Kidney tubule cell (primary cell): ENCODE measurements at regions not wholly inside any gene's neighbourhood (a gene's known extent, or its start where the extent isn't known, plus 50 kb on each side); places are given as distances from the start of the nearest gene placed in this dataset.
A peak's percentile ranks its signal among the peaks of the same experiment; 100 is the strongest.

Source experiments
- DNase-seq: peaks from one replicate; pipeline ENCODE4 v3.0.0-alpha.2; 2018; ENCODE audit warnings: low spot score

DNA sequence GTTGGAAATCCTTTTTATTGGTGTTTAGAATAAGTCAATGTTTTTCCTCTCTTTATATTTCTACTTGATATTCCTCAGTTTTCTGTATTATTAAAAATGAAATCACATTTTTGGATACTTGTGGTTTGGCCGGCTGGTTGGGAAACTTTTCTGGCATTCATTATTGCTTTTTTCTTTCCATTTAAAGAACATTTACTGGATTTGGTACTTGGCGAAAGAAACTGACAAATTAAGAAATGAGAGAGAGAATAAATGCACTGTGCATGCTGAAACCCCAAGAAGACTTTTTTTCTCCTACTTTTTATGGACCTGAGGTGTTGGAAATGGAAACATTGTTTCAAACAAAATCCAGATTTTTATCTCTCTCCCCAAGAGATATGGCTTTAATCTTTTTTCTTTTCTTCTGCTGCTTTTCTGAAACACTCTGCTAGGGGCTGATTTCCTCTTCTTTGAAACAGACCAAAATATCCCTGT is 128.4 kb downstream of the SNX18 start:
- DNase-seq: no peak

DNA sequence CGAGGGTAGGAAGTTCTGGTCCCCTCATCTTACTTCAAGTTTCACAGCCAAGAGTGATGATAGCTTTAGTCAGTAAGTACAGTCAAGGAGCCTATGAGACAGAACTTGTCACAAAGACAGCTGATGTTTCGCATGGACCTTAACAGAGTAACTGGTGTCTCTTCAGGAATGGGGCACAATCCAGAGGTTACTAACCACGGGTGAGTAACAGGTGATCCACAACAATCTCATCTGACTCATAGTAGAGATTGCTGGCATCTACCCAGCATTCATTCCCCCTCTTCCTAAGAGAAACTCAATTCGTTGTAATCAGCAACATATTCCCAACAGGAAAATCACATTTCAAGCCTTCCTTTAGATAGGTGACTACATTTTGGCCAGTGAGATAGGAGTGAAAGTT is 126.7 kb downstream of the SNX18 start:
- peak; percentile 96 for DNase-seq

DNA sequence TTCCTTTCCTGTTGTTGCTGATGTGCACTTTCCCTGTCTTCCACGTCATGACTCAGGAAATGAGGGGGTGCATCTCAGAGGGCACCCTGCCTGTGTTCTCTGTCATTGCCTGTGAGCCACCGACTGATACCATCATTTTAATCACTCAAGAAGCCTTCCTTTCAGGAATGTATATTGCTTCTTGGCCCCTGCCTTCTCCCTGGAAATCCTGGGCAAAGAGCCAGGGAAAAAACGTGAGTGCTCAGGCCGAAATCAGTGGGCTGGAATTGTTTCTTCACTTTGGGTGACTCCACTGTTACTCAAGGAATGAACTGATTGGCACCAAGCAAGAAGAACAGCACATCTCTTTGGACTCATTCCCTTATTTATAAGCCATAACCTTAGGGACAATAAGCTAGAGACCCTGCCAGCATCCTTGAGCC is 126.1 kb downstream of the SNX18 start:
- peak; percentile 94 for DNase-seq

DNA sequence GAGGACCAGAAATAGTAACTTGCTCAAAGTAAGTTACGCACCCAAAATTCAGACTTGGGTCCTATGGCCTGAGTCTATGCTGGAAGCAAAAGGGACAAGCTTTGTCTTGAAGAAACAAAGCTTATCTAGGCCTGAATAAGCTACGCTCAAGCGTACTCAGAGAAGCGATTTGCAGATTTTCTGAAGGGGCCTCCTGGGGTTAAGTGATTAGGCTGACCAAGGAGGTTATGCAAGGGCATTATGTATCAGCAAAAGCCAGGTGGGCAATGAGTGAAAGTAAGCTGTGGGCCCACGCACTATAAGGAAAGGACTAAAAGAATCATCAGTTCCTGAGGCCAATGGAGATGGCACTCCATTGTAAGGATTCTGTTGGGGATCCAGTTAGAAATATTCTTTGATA is 122.1 kb downstream of the SNX18 start:
- no peak for DNase-seq

DNA sequence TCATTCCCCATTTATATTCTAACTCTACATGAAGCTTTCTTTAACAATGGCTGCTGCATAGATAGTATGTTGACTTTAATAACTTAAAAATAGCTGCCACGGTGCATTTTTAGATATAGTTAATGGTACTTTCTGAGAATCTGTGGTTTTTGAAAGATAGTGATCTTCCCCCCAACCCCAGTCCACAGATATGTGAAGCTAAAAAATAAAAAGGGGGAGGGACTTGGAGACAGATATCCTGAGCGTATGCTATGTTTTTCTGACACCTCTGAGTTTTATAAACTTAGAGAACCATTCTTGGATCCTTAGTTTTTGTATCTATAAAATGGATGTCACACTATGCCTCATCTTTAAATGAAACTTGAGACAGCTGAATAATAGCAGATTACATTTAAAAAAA is 120.5 kb downstream of the SNX18 start:
- no peak for DNase-seq

DNA sequence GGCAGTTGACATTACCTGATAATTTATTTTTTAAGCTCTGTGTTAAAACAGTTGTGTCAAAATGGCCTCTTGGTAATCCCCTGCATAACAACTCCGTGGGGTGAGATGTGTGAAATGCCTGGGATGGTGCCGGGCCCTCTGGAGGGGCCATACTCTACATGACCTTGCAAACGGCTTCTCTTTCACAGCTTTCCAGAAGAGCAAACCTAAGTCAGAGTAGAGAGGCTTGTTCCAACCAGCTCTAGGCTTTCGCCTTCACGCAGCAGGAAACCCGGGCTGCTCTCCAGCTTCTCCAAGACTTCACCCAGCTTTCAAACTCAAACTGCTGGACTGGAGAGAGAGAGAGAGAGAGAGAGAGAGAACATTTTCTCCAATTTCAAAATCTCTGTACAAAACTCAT is 120.1 kb downstream of the SNX18 start:
- no peak for DNase-seq

DNA sequence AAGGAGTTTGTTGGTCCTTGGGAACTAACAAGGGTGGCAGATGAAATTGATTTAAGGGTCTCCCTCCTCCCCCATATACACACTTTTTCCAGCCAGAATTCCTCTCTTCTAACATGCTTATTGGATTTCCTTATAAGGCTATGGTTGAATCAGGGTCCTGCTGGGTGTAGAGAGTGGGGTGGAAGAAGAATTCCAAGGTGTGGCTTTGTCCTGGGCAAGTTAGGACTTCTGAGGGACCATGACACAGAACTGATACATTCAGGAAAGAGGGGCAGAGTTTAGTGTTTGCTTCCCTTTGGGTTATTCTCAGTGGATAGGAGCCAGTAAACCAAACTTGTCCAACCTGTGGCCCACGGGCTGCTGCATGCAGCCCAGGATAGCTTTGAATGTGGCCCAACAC is 116.5 kb downstream of the SNX18 start:
- no peak for DNase-seq

DNA sequence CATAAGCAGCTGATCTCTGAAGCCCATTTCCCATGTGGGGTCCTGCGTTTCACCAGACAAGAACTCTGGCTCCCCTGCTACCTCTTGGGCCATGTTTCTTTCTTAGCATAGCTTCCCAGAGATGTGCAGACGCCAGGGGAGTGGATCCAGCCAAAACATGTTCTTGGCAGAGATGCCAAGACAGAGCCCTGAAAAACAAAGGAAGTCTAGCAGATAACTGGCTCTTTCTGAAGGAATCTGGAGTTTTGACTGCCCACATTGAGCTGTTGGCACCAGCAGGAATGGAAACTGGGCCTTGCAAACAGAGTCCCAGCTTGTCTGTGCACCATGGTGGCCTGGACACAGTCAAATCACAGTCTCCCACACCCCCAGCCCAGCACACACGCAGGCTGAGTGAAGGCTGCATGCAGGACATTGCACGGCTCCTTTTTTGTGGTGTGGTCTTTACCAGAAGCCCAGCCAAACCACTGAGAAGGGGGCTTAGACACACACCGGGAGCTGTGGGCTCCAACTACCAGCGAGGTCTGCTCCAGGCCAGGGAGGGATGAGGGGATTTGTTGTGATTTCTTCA is 114.7 kb downstream of the SNX18 start:
- DNase-seq: no peak

DNA sequence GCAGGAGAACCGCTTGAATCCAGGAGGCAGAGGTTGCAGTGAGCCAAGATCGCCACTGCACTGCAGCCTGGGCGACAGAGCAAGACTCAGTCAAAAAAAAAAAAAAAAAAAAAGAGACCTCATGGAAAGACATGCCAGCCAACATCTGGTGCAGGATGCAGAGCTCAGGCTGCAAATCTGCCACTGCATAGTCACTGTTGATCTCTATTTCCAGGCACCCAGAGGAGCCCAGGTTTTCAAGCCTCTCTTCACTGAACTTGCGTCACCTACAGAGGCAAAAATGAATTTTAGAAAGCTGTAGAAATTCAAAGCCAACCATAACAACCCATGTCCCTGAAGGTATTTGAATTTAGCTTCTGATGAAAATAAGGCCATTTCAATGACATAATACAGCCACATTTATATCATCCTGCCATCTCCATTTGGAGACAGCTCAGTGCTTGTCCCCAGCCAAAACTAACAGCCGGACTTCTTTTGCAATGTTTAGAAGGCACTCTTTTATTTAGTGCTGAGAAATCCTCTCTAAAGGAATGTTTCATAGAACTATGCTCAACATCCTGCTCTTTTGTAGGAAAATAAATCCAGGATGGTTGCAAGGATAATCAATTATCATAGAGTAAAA is 113.3 kb downstream of the SNX18 start:
- DNase-seq: no peak

DNA sequence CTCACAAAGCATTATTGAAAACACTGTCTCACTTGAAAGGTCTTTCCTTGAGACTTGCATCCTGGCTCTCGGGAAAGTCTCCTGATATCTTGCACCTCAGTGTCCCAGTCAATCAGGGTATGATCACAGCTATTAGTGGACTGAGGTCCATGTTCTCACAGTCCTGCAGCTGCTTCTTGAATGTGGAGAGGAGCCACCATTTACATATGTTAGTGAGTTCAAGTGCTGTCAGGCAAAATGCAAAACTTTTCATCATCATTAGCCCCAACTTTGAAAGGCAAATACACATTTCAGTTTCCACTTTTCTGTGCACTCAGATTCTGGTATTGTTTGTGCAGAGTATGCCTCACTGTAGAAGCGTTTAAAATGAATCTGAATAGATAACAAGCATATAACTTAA is 111.6 kb downstream of the SNX18 start:
- no peak for DNase-seq

DNA sequence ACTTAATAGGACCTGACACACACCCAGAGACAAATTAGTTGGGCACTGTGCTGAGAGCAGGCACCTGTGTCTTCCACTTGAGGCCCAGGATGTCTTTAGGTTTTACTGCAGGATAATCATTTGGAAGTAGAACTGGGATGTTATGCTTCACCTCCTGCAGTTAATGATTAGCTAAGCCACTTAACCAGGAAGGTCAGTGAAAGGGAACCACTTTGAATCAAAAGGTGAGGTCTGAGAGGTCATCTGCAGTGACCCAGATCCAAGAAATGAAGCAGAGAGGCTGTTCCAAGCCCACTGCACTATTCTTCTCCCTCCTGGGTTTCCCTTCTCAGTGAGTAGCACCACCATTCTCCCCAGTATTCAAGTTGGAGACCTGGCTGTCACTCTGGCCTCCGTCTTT is 110.5 kb downstream of the SNX18 start:
- peak; percentile 90 for DNase-seq

DNA sequence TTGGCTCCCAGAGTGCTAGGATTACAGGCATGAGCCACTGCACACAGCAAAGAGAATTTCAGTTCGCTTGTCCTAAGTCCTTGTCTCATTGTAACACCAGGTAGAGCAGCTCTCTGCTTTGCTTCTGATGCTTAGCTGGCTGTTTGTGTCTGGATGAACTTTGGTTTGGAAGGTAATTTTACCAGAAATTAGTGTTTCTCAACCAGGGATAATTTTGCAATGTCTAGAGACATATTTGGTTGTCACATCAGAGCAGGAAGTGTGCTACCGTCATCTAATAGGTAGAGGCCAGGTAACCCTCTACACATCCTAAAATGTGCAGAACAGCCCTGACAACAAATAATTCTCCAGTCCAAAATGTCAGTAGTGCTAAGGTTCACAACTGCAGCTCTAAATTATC is 108.8 kb downstream of the SNX18 start:
- DNase-seq: no peak

DNA sequence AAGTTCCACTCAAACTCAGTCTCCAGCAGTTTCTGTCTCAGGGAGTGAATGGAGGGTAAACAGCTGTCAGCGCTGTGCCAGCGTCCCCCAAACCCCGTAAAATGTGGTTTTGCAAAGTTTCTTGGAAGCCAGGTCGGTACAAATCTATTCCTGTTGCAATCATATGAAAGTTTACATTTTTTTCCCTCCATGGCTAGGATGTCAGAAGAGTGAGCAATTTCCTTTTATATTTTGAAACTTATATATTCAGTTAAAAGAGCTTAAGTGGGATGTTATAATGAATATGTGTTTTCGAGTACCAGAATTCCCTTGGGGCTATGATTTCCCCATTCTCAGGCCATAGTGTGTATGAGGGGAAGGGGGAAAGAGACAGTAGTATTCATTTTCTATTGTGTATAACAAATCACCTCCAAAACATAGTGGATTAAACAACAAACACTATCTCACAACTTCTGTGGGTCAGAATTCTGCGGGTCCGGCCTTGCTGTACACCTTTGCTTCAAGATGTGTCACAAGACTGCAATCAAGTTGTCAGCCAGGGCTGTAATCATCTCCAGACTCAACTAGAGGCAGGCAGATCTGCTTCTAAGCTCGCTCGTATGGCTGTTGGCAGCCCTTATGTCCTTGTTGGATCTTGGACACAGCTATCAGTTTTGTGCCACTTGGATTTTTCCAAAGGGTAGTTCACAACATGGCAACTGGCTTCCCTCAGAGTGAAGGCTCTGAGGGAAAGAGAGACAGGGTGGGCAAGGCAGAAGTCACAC is 107.4 kb downstream of the SNX18 start:
- DNase-seq: no peak

DNA sequence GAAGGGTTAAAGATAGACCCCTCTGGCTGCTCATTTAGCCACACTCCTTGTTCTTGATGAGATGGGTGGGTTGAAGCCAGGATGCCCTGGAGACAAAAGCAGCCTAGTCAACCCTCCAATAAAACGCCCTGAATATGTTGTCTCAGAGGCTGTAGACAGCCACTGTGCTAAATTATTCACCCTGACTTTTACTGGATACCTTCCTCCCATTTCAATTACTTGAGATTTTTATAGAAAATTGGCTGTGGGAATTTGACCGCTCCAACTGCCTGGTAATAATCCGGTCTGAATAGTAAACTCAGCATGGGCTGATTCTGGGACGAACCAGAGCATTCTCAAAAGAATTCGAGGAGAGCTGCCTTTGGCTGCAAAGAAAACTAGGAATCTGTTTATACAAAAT is 104.2 kb downstream of the SNX18 start:
- no peak for DNase-seq

DNA sequence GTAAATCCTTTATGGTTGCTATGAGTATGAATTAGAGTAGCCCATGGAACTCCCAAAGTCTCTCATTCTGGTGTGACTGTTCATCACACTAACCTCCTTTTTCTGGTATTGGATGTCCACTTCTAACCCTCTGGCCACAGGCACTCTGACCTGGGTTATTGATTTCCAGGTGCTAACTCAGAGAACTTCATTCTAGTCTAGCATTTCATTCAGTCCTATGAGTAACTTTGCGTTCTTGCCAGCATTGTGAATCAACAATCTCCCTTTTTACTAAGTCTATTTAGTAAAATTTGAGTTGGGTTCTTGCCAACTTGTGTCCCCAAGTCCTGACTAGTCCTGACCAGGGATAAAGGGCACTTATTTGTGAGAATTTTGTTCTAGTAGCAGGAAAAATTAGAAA is 103.5 kb downstream of the SNX18 start:
- peak; percentile 53 for DNase-seq

DNA sequence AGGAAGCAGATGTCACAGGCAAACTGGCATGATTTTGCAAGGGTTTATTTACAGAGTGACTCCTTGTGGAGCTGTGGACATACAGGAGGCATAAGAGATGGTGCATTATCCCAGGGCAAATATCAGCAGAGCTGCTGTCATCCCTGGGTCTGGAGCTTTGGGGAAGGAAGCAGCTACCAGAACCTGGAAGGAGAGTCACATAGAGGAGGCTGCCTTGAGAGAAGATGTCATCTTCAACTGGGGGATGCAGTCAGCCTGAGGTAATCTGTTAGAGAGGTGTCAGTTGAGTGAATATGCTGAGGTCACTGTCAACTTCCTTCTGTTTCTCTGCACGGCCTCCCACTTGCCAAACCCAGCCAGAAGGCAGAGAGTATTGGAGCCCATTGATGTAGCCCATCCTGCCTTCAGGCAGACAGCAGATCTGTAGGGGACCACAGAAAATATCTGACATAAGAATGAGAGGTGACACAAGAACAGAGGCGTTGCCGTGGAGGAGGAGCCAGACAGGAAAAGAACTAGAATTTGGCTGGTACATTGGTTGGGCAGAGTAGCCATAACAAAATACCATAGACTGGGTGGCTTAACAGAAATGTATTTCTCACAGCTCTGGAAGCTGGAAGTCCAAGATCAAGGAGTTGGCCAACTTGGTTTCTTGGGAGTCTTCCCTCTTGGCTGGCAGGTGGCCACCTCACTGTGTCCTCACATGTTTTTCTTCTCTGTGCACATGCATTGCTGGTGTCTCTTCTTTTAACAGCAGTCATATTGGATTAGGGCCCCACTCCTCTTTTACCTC is 102.8 kb downstream of the SNX18 start:
- peak; percentile 23 for DNase-seq

DNA sequence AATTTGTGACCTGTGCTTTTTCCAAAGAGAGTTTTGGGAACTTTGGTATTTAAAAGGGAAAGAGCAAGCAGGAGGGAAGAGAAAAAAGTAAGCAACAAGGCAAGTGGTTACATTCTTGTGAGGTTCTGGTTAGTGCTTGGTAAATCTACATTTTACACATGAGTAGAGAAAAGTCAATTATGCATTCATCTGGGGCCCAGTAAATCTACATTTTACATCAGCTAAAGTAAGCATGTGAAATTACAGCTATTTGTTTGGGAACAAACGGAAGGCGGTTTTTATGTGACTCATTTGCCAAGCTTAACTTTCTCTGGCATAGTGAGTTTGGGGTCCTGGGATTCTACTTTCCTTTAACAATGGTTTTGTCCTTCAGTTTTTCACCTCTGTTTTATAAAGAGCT is 102.2 kb downstream of the SNX18 start:
- DNase-seq: no peak

DNA sequence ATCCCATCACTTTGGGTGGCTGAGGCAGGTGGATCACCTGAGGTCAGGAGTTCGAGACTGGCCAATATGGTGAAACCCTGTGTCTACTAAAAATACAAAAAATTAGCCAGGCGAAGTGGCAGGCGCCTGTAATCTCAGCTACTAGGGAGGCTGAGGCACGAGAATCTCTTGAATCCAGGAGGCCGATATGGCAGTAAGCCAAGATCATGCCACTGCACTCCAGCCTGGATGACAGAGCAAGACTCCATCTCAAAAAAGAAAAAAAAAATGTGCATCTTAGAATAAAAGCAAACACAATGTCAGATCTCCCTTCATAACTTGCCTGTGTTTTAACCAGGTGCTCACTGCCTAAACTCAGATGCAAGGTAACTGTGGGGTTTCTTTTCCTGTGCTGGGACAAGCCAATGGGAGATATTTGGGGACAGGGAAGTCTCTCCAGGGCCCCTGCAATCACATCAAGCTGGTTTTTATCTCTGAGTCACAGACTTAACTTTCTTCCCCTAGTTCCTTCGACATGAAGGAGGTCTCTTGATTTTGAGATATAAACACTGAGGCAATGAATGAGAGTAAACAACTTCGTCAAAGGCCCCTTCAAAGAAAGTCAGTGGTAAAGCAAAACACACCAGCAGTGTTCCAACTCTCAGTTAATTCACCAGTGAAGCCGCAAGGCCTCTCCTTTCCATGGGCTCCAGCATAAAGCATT is 99.1 kb downstream of the SNX18 start:
- DNase-seq: no peak

DNA sequence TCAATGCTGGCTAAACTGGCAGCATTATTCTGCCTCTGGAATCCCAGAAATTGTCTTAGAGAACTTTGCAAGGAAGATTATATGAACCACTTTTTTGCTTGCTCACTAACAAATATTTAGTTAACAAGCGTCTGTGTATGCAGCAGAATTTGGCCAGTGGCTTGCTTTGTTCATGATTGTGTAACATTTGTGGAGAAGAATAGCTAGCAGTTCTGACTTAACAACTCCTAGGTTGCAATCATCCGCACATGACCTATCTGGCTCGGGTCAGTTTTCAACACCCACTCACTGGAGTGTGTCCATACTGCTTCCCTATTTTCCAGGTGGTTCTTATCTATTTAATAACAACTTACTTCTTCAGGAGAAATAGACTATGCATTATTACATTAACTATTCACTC is 98.5 kb downstream of the SNX18 start:
- peak; percentile 2 for DNase-seq

DNA sequence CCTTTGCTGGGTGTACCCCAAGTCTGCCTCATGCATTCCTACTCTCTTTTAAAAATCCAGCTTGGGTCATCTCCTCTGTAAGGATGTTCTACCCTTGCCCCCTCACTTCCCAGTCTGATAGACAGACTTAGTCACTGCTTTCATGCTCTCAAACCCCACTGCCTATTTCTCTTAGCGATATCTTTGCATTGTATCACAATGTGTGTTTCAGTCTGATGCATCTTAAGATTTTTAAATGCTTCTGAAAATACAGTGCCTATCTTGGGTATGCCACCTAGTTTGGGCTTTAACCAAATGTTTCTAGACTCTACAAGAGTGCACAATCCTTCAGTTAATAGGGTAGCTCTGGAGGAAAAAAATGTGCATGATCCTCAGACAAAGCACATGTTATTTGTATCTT is 97.8 kb downstream of the SNX18 start:
- no peak for DNase-seq

DNA sequence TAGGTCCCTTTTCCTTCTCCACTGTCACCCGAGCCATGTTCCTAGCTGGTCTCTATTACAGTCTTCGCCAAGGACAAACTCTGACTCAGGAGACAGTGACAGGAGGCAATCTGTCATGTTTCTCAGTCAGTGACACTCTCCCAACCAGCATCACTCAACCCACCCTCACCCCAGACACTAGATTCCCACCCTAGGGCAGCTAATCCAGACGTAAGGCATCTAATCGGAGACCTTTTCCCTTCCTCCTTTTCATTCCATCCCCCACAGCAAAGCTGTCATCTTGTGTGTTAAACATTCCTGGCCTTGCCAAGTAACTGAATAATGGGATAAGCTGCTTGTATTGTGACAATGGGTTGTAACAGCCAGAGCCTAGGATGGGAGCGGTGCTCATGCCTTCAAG is 95.2 kb downstream of the SNX18 start:
- no peak for DNase-seq
